IMR-90 (cell line): ENCODE measurements at regions not wholly inside any gene's neighbourhood (a gene's known extent, or its start where the extent isn't known, plus 50 kb on each side); places are given as distances from the start of the nearest gene placed in this dataset.

Experiments used
- ATAC-seq: fragments of 200-7000 bp; cut with Tn5 transposase; 2 replicates; pipeline ENCODE4 v1.9.1; 2020; ENCODE audit warnings: low read depth, mild to moderate bottlenecking, moderate library complexity
- BruUV-seq: library from RNA; stranded (reverse); fragments of 400-500 nt; replicated peaks from 2 replicates; lab custom pipeline; 2021; lab: Mats Ljungman, UMichigan
- CTCF ChIA-PET: fragments of 300-600 bp; formaldehyde crosslinking; extraction: SDS; loops from one replicate; lab custom pipeline; 2021; ENCODE audit warnings: antibody characterized with exemption; lab: Yijun Ruan, JAX
- POLR2A ChIA-PET: fragments of 300-600 bp; sonication (Branson Sonifier 250); formaldehyde crosslinking; loops from one replicate; lab custom pipeline; 2022; ENCODE audit warnings: antibody characterized with exemption; ENCODE audit not compliant: unreplicated experiment; lab: Charles Lee
- DNase-seq: peaks from one replicate; pipeline ENCODE4 v3.0.0; 2013
- H2AFZ ChIP-seq: replicated peaks from 2 replicates; pipeline ENCODE3; 2013; ENCODE audit warnings: low read length, mild to moderate bottlenecking; ENCODE audit not compliant: poor library complexity
- H2AK5ac ChIP-seq: 2 replicates; pipeline ENCODE4 v1.6.1; 2013; ENCODE audit warnings: low read depth, low read length, inconsistent platforms
- H2AK9ac ChIP-seq: replicated peaks from 2 replicates; pipeline ENCODE3; 2013; ENCODE audit warnings: mild to moderate bottlenecking, low read depth, low read length, moderate library complexity; ENCODE audit not compliant: poor library complexity
- H2BK120ac ChIP-seq: 2 replicates; pipeline ENCODE4 v1.6.1; 2013; ENCODE audit warnings: low read depth, low read length, inconsistent platforms
- H2BK15ac ChIP-seq: 3 replicates; pipeline ENCODE4 v1.6.1; 2013; ENCODE audit warnings: low read depth, low read length, inconsistent platforms
- H2BK20ac ChIP-seq: 2 replicates; pipeline ENCODE4 v1.6.1; 2013; ENCODE audit warnings: low read depth, mild to moderate bottlenecking, inconsistent platforms, low read length, moderate library complexity
- H2BK5ac ChIP-seq: 2 replicates; pipeline ENCODE4 v1.6.1; 2013; ENCODE audit warnings: mild to moderate bottlenecking, low read depth, low read length, inconsistent platforms; ENCODE audit not compliant: poor library complexity, severe bottlenecking
- H3K14ac ChIP-seq: replicated peaks from 2 replicates; pipeline ENCODE4 v1.6.1; 2013; ENCODE audit warnings: low read depth, low read length, inconsistent platforms
- H3K18ac ChIP-seq: 2 replicates; pipeline ENCODE4 v1.6.1; 2013; ENCODE audit warnings: low read depth, low read length, control low read depth
- H3K23ac ChIP-seq: 2 replicates; pipeline ENCODE4 v1.6.1; 2013; ENCODE audit warnings: low read depth, low read length, inconsistent platforms
- H3K27ac ChIP-seq: 2 replicates; pipeline ENCODE4 v1.5.1; 2013; ENCODE audit warnings: mild to moderate bottlenecking, control low read depth, low read length; ENCODE audit not compliant: insufficient read depth
- H3K27me3 ChIP-seq: 2 replicates; pipeline ENCODE4 v1.6.1; 2013; ENCODE audit warnings: low read length; ENCODE audit not compliant: control insufficient read depth, insufficient read depth
- H3K36me3 ChIP-seq: 2 replicates; pipeline ENCODE4 v1.6.1; 2013; ENCODE audit warnings: low read length, mixed read lengths; ENCODE audit not compliant: control insufficient read depth, insufficient read depth
- H3K4ac ChIP-seq: 2 replicates; pipeline ENCODE4 v1.6.1; 2013; ENCODE audit warnings: low read depth, low read length, inconsistent platforms
- H3K4me1 ChIP-seq: 2 replicates; pipeline ENCODE4 v1.6.1; 2013; ENCODE audit warnings: low read length, mixed read lengths; ENCODE audit not compliant: control insufficient read depth, insufficient read depth
- H3K4me2 ChIP-seq: 2 replicates; pipeline ENCODE4 v1.6.1; 2013; ENCODE audit warnings: low read depth, mild to moderate bottlenecking, control low read depth, low read length, moderate library complexity
- H3K4me3 ChIP-seq: 2 replicates; pipeline ENCODE4 v1.5.1; 2013; ENCODE audit warnings: low read depth, mild to moderate bottlenecking, control low read depth, low read length, moderate library complexity; ENCODE audit not compliant: insufficient read depth
- H3K56ac ChIP-seq: 2 replicates; pipeline ENCODE4 v1.6.1; 2013; ENCODE audit warnings: low read length, inconsistent platforms; ENCODE audit not compliant: insufficient read depth; ENCODE audit errors: extremely low read depth
- H3K79me1 ChIP-seq, 2 experiments: 2 replicates each; pipeline ENCODE4 v1.6.1; 2013; ENCODE audit warnings: low read length in 2 of 2, inconsistent platforms in 1 of 2, low read depth in 1 of 2
- H3K9ac ChIP-seq: 2 replicates; pipeline ENCODE4 v1.6.1; 2013; ENCODE audit warnings: low read depth, low read length, control low read depth
- H3K9me1 ChIP-seq: 2 replicates; pipeline ENCODE4 v1.6.1; 2013; ENCODE audit warnings: low read length, inconsistent platforms; ENCODE audit not compliant: insufficient read depth
- H3K9me3 ChIP-seq: 2 replicates; pipeline ENCODE4 v1.6.1; 2013; ENCODE audit warnings: low read length; ENCODE audit not compliant: control insufficient read depth, insufficient read depth
- H4K20me1 ChIP-seq: 2 replicates; pipeline ENCODE4 v1.6.1; 2013; ENCODE audit warnings: low read length, inconsistent platforms; ENCODE audit not compliant: insufficient read depth
- H4K5ac ChIP-seq: 2 replicates; pipeline ENCODE4 v1.6.1; 2013; ENCODE audit warnings: mild to moderate bottlenecking, low read depth, low read length, control low read depth
- H4K8ac ChIP-seq, 2 experiments: 2 replicates each; pipeline ENCODE4 v1.6.1; 2013; ENCODE audit warnings: low read depth in 2 of 2, low read length in 2 of 2, control low read depth in 1 of 2, inconsistent platforms in 1 of 2
- H4K91ac ChIP-seq: 2 replicates; pipeline ENCODE4 v1.6.1; 2013; ENCODE audit warnings: low read depth, low read length, inconsistent platforms; ENCODE audit not compliant: insufficient read depth
- BHLHE40 ChIP-seq: fragments of 150-350 bp; IDR thresholded peaks from 2 replicates; pipeline ENCODE4 v1.6.1; 2016; ENCODE audit warnings: mild to moderate bottlenecking, low read depth, low read length
- CEBPB ChIP-seq: IDR thresholded peaks from 2 replicates; pipeline ENCODE4 v1.6.1; 2012; ENCODE audit warnings: low read depth, low read length, improper control_type of control experiment
- CHD1 ChIP-seq: IDR thresholded peaks from 2 replicates; pipeline ENCODE4 v1.6.1; 2012; ENCODE audit warnings: low read depth, low read length, improper control_type of control experiment
- CTCF ChIP-seq: conservative IDR thresholded peaks from 2 replicates; pipeline ENCODE4 v1.5.1; 2012; ENCODE audit warnings: mild to moderate bottlenecking, low read depth, low read length, improper control_type of control experiment
- FOS ChIP-seq: fragments of 150-350 bp; IDR thresholded peaks from 2 replicates; pipeline ENCODE4 v1.6.1; 2016; ENCODE audit warnings: low read depth, low read length
- MAFK ChIP-seq: IDR thresholded peaks from 2 replicates; pipeline ENCODE4 v1.6.1; 2012; ENCODE audit warnings: low read depth, low read length, improper control_type of control experiment
- MAZ ChIP-seq: IDR thresholded peaks from 2 replicates; pipeline ENCODE4 v1.6.1; 2012; ENCODE audit warnings: low read depth, mild to moderate bottlenecking, low read length, improper control_type of control experiment, moderate library complexity, borderline replicate concordance
- MXI1 ChIP-seq: IDR thresholded peaks from 2 replicates; pipeline ENCODE4 v1.6.1; 2012; ENCODE audit warnings: low read depth, mild to moderate bottlenecking, low read length, moderate library complexity, borderline replicate concordance
- NFE2L2 ChIP-seq: fragments of 150-350 bp; IDR thresholded peaks from 2 replicates; pipeline ENCODE4 v1.6.1; 2016; ENCODE audit warnings: low read depth, mild to moderate bottlenecking, low read length
- POLR2A ChIP-seq: IDR thresholded peaks from 2 replicates; pipeline ENCODE4 v1.6.1; 2012; ENCODE audit warnings: mild to moderate bottlenecking, low read depth, low read length
- RAD21 ChIP-seq: IDR thresholded peaks from 2 replicates; pipeline ENCODE4 v1.6.1; 2012; ENCODE audit warnings: low read length, improper control_type of control experiment
- RCOR1 ChIP-seq: IDR thresholded peaks from 2 replicates; pipeline ENCODE4 v1.6.1; 2012; ENCODE audit warnings: mild to moderate bottlenecking, low read length, improper control_type of control experiment; ENCODE audit not compliant: insufficient replicate concordance
- RFX5 ChIP-seq: IDR thresholded peaks from 2 replicates; pipeline ENCODE4 v1.8.0; 2012; ENCODE audit warnings: low read depth, mild to moderate bottlenecking, low read length, moderate library complexity
- SMC3 ChIP-seq: fragments of 150-350 bp; IDR thresholded peaks from 2 replicates; pipeline ENCODE4 v1.6.1; 2016; ENCODE audit warnings: low read depth, mild to moderate bottlenecking, antibody characterized with exemption, low read length, moderate library complexity
- USF2 ChIP-seq: fragments of 150-350 bp; IDR thresholded peaks from 2 replicates; pipeline ENCODE4 v1.6.1; 2017; ENCODE audit warnings: mild to moderate bottlenecking, antibody characterized with exemption, low read length, low read depth
- WGBS, 2 experiments: methylation state at CpG; one replicate each; pipeline versions ENCODE4 v1.1.5 to v1.1.7; 2013; ENCODE audit warnings: missing lambda C conversion rate in 2 of 2; ENCODE audit not compliant: insufficient read length in 1 of 2; ENCODE audit errors: extremely low coverage in 2 of 2; 5-methylcytosine and 5-hydroxymethylcytosine counted together
- dilution Hi-C: fragments of 300-500 bp; cut with HindIII; formaldehyde crosslinking; loops from one replicate; pipeline ENCODE4 v1.14.3; 2018; ENCODE audit warnings: low sequenced_read_pairs; ENCODE audit not compliant: unreplicated experiment
- in situ Hi-C: fragments of 300-500 bp; cut with MboI; formaldehyde crosslinking; loops from 3 replicates; pipeline ENCODE4 v1.14.3; 2019; ENCODE audit warnings: low sequenced_read_pairs, inconsistent platforms, mixed read lengths
- intact Hi-C: fragments of 100-400 bp; cut with micrococcal nuclease; formaldehyde crosslinking; loops from 2 replicates; pipeline ENCODE4 v1.10.0; 2022
- TF ChIP-seq, protein P1 (sequence below): fragments of 150-350 bp; IDR thresholded peaks from 2 replicates; pipeline ENCODE4 v1.6.1; 2016; ENCODE audit warnings: low read depth, mild to moderate bottlenecking, low read length, moderate library complexity, borderline replicate concordance

GRCh38 chr13:29976535-29976934, 126.1 kb upstream of the UBL3 start:
- H3K9ac ChIP-seq: no peak overlapping the region
- no peak overlapping the region for H3K56ac ChIP-seq
- no peak overlapping the region for H2BK20ac ChIP-seq
- H3K4me2 ChIP-seq: no peak overlapping the region
- in situ Hi-C loops: loop anchor here (10.0 kb wide), 1 partner anchor 62 kb away; no protein-coding TSS in a partner anchor
- dilution Hi-C loops: no loop called here
- H3K4me1 ChIP-seq: peaks cover 3% of the 10 kb centered on the region; the same call in 1 of the 2 replicates
- peak overlapping the region; percentile 18; the same call in 1 of the 2 replicates for H3K4ac ChIP-seq
- no peak overlapping the region for H2BK15ac ChIP-seq
- no peak overlapping the region for H3K23ac ChIP-seq
- POLR2A ChIA-PET: interaction anchor here (1.1 kb wide), 1 partner anchor 18 kb away, joined by 3 read pairs; no protein-coding TSS in a partner anchor
- no peaks in the 10 kb centered on the region for H3K36me3 ChIP-seq
- no peak for DNase-seq
- BruUV-seq: no TSS peak
- TF ChIP-seq RCOR1: no peak
- no peak for TF ChIP-seq USF2
- TF ChIP-seq MAFK: no peak
- no peak for TF ChIP-seq FOS
- no peak for TF ChIP-seq CEBPB
- TF ChIP-seq MAZ: no peak
- TF ChIP-seq SMC3: no peak
- TF ChIP-seq RAD21: no peak
- no peak for TF ChIP-seq CHD1
- no peak for TF ChIP-seq CTCF
- TF ChIP-seq RFX5: no peak
- no peak for TF ChIP-seq MXI1
- TF ChIP-seq BHLHE40: no peak
- TF ChIP-seq, protein P1, sequence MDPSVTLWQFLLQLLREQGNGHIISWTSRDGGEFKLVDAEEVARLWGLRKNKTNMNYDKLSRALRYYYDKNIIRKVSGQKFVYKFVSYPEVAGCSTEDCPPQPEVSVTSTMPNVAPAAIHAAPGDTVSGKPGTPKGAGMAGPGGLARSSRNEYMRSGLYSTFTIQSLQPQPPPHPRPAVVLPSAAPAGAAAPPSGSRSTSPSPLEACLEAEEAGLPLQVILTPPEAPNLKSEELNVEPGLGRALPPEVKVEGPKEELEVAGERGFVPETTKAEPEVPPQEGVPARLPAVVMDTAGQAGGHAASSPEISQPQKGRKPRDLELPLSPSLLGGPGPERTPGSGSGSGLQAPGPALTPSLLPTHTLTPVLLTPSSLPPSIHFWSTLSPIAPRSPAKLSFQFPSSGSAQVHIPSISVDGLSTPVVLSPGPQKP: no peak
- no peak for TF ChIP-seq NFE2L2
- TF ChIP-seq POLR2A: no peak
- no peak overlapping the region for H3K18ac ChIP-seq
- 0 out of 2 replicates have a peak, but pooled peaks cover 3% of the 10 kb centered on the region for H3K9me3 ChIP-seq
- H2BK5ac ChIP-seq: no peak overlapping the region
- H3K27ac ChIP-seq: no peak overlapping the region
- intact Hi-C loops: loop anchor here (2.0 kb wide), 1 partner anchor 136 kb away; no protein-coding TSS in a partner anchor
- H4K8ac ChIP-seq: no peak overlapping the region; a peak in 1 of 4 replicates
- H3K4me3 ChIP-seq: no peak overlapping the region
- peak overlapping the region; percentile 13 for H2AFZ ChIP-seq
- H3K14ac ChIP-seq: 0 out of 2 replicates have a peak overlapping the region, but pooled peaks have one; percentile 46
- no peaks in the 10 kb centered on the region for H3K27me3 ChIP-seq
- ATAC-seq: 0 out of 2 replicates have a peak, but pooled peaks have one; percentile 24
- no peak overlapping the region for H4K5ac ChIP-seq
- 100% methylated on average over 2 of the region's 5 CpGs; no CpG with 5 or more reads in 1 of the 2 experiments for WGBS, 2 experiments
- no peaks in the 10 kb centered on the region for H3K79me1 ChIP-seq
- H4K91ac ChIP-seq: no peak overlapping the region
- H2AK9ac ChIP-seq: peak overlapping the region; percentile 45
- peak overlapping the region; percentile 30; the same call in 1 of the 2 replicates for H2AK5ac ChIP-seq
- no peak overlapping the region for H2BK120ac ChIP-seq
- CTCF ChIA-PET: interaction anchor here (0.6 to 1.6 kb wide), 2 partner anchors 26 to 136 kb away, joined by 3 to 5 read pairs; no protein-coding TSS in a partner anchor
- H4K20me1 ChIP-seq: no peaks in the 10 kb centered on the region
- H3K9me1 ChIP-seq: peaks cover 3% of the 10 kb centered on the region; the same call in 1 of the 2 replicates
